ENCODE measurements at regions not wholly inside any gene's neighbourhood (a gene's known extent, or its start where the extent isn't known, plus 50 kb on each side); places are given as distances from the start of the nearest gene placed in this dataset.

- no peaks in the 10 kb centered on the region for H3K4me1 ChIP-seq (ENCODE audit: insufficient read depth)
- Mint-ChIP-seq H3K4me3 (no peak overlapping the region), H3K27ac (no peak overlapping the region), H3K9me3 (no peaks in the 10 kb centered on the region), H3K4me1 (no peaks in the 10 kb centered on the region), H3K27me3 (ENCODE audit: insufficient read depth, low read depth, poor library complexity) (no peaks in the 10 kb centered on the region), H3K36me3 (ENCODE audit: low read depth) (no peaks in the 10 kb centered on the region)
- no peaks in the 10 kb centered on the region for H3K36me3 ChIP-seq (ENCODE audit: insufficient read depth)
- peaks cover under 1% of the 10 kb centered on the region; the same call in 1 of the 2 replicates for H3K9me2 ChIP-seq (ENCODE audit: insufficient read depth)
- no peak overlapping the region for H3K27ac ChIP-seq (ENCODE audit: low read depth)
- H3K4me3 ChIP-seq, result no peak overlapping the region
- ATAC-seq, result no peak
- no peak overlapping the region for H2AFZ ChIP-seq
- H3K27me3 ChIP-seq (ENCODE audit: insufficient read depth), result no peaks in the 10 kb centered on the region
- H3F3A ChIP-seq (replicated peaks; ENCODE audit: low read depth), result no peaks in the 10 kb centered on the region
- no peaks in the 10 kb centered on the region for H4K20me1 ChIP-seq (replicated peaks; ENCODE audit: insufficient read depth)
- H3K4me2 ChIP-seq, result no peak overlapping the region
- no peaks in the 10 kb centered on the region for H3K79me2 ChIP-seq (replicated peaks; ENCODE audit: insufficient read depth)
- DNase-seq (ENCODE audit: low spot score), result no peak
- TF ChIP-seq ZNF331 (CRISPR knock-in tag; IDR thresholded peaks at IDR 0.05; ENCODE audit: low read depth), result no peak
- TF ChIP-seq JUNB (IDR thresholded peaks at IDR 0.05; ENCODE audit: unreplicated experiment), result no peak
- TF ChIP-seq REST (IDR thresholded peaks at IDR 0.05; ENCODE audit: unreplicated experiment), result no peak
- TF ChIP-seq STAT1 (IDR thresholded peaks at IDR 0.05; ENCODE audit: unreplicated experiment), result no peak
- TF ChIP-seq ZNF114 (CRISPR knock-in tag; IDR thresholded peaks at IDR 0.05), result no peak
- no peak for TF ChIP-seq CREB1 (CRISPR knock-in tag; IDR thresholded peaks at IDR 0.05; ENCODE audit: low read depth)
- TF ChIP-seq CTCF (conservative IDR thresholded peaks at IDR 0.05; ENCODE audit: low read depth in 2 of 2), result no peak
- no peak for TF ChIP-seq EZH2 (IDR thresholded peaks at IDR 0.05; ENCODE audit: low read depth, unreplicated experiment)
- TF ChIP-seq NANOG (IDR thresholded peaks at IDR 0.05; ENCODE audit: borderline replicate concordance), result no peak
- no peak for TF ChIP-seq POLR2AphosphoS5 (IDR thresholded peaks at IDR 0.05; ENCODE audit: low read depth)
- TF ChIP-seq ZNF462 (CRISPR knock-in tag; IDR thresholded peaks at IDR 0.05), result no peak
- no peak for TF ChIP-seq ETS1 (IDR thresholded peaks at IDR 0.05)
- no peak for TF ChIP-seq EZH2phosphoT487 (IDR thresholded peaks at IDR 0.05; ENCODE audit: unreplicated experiment)
Observed at GRCh38 chr3:59318881-59319280, 269.1 kb upstream of the CFAP20DC start.
